ENCODE measurements at regions not wholly inside any gene's neighbourhood (a gene's known extent, or its start where the extent isn't known, plus 50 kb on each side); places are given as distances from the start of the nearest gene placed in this dataset.
"Not testable (repeated sequence)": the region's sequence is repeated elsewhere in the genome, so short reads cannot be mapped to it uniquely, and the experiment has no call there.

DNA sequence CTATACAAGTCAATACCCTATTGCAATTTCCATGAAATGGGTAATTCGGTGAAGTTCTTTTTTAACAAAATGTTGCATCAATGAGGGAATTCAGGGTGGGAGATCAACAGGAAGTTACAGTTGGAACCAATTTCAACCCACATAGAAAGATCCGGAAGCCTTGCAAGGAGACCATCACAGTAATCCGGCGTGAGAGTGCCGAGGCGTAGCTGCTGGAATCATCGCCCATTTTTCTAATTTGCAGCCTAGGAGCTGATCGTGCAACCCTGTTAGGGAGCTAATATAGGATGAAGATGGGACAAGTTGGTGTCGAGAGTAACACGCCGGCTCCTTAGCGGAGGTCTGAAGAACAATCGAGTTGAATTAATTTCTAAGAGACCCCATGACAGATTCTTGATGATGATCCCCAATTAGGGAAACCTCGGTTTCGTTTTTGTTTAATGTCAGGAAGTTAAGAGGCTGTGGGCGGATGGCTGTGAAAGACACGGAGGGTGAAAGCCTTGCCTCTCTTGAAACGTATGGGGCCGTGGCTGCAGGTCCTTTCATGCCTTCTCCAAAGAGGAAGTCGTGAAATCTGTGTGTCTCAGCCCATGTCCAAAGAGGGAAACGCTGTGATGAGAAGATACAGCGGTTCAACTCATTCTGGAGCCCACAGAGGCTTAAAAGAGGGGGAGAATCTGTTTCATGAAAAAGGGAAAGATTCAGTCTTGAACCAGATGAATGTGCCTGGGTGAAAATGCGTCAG lies 51.2 kb upstream of the CARD11 start:
- no peak for DNase-seq

DNA sequence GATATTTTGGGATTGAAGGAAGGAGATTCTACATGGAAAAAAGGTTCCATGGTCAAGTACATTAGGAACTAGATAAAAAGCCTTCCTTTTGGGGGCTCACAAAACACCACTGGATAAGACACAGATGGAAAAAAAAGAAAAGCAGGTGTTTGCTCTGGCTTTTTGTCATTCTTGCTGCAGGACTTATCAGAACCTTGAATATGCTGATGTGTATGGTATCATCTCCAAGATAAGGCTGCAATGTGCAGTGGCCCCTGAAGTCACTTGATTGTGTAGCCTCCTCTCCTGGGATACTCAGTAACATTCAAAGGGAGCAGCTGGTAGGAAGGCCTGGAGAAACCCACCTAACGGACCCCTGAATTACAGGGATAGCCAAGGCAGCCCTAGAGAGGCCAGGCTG lies 54.1 kb upstream of the CARD11 start:
- DNase-seq: no peak

GRCh38 chr7:3102159-3102558 lies 58.5 kb upstream of the CARD11 start:
- DNase-seq: no peak

DNA sequence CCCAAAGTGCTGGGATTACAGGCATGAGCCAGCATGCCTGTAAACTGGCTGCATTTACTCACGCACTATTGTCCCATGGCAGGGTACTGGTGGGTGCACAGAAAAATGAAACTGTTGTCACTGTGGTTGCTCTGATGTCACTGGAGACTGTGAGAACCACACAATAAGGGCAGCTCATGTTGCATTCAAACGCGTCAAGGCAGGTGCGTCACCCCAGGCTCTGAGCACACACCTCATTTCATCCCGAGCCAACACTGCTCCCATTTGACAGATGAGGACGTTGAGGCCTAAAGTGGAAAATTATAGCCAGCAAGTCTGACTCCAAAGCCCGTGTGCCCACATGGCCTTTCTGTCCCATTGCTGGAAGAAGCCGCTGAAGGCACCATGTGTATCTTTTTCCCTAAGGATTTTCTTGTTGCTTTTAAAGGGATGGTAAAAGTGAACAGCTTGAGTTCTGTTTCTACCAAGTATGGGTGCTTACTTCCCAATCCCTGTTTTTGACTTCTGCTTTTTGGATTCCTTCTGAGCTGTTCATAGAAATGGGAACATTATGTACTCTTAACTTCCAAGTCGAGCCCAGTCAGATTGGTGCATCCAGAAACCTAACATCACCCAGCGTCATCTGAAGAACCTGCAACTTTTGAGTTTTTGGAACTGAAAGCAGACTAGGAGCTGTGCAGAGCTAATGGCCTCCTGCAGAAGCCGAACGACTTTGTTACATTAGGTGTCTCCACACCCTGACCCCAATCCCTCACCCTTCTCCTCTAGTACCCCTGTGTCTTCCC lies 60.1 kb upstream of the CARD11 start:
- no peak for DNase-seq

- no peak for DNase-seq
Measured at GRCh38 chr7:3105856-3106255, 62.2 kb upstream of the CARD11 start.

DNA sequence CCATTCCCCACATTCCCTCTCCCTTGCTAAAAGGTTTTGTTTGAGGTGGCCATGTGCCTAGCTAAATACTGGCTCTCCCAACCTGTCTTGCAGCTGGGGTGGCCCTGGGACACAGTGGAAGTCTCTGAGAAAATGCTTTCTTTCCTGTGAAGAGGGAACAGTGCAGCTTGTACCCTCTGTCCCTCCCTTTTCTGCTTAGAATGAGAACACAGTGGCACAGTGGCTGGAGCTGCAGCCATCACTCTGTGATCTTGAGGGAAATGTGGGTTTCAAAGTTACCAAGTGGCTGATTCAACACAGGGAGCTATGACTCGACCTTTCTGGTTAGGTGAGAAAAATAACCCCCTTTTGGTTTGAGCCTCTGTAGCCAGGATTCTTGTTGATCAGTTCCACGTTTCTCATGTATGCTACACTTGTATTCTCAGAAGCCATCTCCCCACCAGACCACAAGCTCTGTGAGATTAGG lies 62.7 kb upstream of the CARD11 start:
- no peak for DNase-seq

DNA sequence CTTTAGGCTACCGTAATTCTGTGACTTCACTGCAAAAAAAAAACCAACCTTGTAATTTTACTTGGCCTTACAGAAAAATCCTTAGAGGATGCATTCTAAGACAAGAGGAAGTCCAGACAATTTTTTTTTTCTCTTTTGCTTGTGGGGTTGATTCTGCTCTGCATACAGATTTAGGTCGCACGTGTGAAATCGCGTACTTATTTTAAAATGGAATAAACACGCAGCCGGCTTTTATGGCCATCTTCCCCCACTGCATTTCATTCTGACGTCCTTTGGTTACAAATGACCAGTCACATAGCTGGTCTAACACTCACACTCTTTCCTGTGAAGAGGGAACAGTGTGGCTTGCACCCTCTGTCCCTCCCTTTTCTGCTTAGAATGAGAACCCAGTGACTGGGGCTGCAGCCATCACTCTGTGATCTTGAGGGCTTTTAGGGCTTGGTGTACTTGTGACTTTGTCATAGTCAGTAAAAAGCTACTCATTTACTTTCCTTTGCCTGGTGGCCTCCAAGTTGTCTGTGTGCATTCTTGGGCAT lies 63.6 kb upstream of the CARD11 start:
- no peak for DNase-seq

DNA sequence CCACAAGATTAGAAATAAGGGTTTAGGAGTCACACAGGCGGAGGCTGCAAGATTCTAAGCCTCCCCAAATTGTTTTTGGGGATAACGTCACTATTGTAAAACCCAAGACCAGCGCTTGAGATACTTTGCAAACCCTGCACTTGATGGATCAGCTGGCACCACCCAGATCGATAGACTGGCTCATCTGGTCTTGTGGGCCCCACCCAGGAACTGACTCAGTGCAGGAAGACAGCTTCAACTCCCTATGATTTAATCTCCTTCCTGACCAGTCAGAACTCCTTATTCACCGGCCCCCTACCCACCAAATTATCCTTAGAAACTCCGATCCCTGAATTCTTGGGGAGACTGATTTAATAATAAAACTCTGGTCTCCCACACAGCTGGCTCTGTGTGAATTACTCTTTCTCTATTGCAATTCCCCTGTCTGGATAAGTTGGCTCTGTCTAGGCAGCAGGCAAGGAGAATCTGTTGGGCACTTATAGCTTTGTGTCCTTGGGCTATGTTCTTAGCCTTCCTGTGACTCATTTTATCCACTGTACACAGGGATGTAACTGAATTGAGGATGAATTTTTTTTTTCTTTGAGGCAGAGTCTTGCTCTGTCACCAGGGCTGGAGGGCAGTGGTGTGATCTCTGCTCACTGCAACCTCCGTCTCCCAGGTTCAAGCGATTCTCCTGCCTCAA lies 64.4 kb upstream of the CARD11 start:
- no peak for DNase-seq

DNA sequence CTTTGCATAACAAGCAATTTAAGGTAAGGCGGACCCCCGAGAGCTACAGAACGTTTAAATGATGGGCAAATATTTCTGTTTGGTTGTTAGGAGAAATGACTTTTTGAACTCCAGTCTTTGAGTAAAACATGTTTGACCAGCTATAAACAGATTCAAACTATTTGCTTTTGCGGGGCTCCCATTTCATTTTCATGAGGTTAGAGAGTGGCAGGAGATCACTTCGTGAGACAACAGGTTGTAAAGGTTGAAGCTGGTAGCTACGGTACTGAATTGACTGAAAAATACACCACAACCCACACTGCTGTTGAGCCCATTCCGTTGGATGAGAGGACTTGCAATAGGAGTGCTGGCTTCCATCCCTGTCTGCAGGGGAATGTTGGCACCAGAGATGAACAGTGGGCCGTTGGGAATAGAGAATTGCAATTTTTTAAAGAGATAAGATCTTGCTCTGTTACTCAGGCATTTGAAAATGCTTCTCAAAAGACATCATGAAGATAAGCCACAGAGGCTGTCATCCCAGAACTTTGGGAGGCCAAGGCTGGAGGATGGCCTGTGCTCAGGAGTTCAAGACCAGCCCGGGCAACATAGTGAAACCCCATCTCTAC lies 65.7 kb upstream of the CARD11 start:
- DNase-seq: no peak

GRCh38 chr7:3112479-3113134 lies 68.9 kb upstream of the CARD11 start:
- DNase-seq: no peak

GRCh38 chr7:3114917-3115316 lies 71.2 kb upstream of the CARD11 start:
- no peak for DNase-seq

DNA sequence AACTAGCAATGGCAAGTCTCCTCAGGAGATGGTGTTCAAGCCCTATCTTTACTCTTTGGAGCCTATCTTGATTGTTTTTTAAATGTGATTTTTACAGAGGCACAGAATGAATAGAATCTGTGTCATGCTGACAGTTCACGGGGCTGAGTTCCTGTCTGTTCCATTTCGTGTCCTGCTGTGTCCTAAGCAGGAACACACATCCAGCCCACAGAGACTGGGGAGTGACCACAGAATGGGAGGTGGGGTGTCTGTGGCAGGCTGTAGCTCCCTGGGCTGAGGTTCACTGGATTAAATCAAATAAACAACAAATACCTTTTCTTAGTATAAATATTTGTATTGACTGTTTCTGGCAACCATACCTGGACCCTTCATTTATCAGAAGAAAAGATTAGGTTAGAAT lies 73.4 kb upstream of the CARD11 start:
- no peak for DNase-seq

- DNase-seq: no peak
Measured at GRCh38 chr7:3117488-3118231, 74.0 kb upstream of the CARD11 start.

GRCh38 chr7:3119352-3119927 lies 75.8 kb upstream of the CARD11 start:
- DNase-seq: not testable (repeated sequence)

- DNase-seq: no peak
Measured at GRCh38 chr7:3119963-3120362, 76.3 kb upstream of the CARD11 start.

GRCh38 chr7:3120513-3120912 lies 76.8 kb upstream of the CARD11 start:
- no peak for DNase-seq

DNA sequence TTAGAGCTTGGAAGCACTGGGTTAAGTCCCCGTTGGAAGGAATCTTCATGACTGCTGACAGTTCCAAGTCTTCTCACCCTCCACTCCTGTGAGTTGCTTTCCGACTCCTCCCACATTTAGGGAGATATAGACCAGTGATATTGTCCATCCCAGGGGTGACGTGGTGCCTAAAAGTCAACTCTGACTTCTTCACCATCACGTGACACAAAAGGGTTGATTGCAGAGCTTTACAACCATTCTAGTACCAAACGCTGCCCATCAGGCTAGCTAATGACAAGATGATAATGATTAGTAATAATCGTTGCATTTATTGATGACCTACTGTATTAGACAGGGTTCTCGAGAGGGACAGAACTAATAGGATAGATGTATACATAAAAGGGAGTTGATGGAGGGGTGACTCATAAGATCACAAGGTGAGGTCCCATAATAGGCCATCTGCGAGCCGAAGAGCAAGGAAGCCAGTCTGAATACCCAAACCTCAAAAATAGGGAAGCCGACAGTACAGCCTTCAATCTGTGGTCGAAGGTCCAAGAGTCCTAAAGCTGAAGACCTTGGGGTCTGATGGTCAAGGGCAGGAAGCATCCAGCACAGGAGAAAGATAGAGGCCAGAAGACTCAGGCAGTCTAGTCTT lies 85.3 kb upstream of the CARD11 start:
- DNase-seq: no peak

DNA sequence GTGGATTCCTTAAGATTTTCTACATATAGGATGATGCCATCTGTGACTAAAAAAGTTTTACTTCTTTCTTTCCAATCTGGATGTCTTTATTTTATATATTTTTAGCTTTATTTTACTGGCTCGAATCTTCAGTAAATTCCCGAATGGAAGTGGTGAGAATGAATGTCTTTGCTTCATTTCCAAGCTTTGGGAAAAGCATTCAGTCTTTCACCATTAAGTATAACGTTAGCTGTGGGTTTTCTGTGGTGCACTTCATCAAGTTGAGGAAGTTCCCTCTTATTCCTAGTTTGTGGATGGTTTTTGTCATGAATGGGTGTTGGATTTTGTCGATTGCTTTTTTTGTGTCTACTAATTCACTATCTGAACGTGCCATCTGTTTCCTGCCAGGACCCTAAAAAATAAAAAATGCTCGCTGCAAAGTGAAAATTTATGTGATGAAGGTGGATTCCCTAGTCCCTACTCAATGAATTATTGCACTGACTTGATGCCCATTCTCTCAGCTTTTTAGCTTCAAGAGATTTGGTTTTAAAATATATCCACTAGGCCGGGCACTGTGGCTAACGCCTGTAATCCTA lies 90.2 kb upstream of the CARD11 start:
- DNase-seq: no peak

DNA sequence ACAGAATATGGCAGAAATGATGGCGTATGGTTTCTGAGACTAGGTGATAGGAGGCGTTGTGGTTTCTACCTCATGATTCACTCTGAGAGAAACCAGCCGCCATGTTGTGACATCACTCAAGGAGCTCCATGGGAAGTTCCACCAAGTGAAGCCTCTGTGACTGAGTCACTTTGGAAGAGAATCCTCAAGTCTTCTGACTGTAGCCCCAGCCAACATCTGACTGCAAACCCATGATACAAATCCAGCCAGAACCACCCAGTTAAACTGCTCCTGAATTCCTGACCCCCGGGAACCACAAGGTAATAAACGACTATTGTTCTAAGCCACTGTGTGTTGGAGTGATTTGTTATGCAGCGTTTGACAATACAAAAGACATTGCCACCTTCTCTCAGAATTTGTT lies 91.1 kb upstream of the CARD11 start:
- no peak for DNase-seq

DNA sequence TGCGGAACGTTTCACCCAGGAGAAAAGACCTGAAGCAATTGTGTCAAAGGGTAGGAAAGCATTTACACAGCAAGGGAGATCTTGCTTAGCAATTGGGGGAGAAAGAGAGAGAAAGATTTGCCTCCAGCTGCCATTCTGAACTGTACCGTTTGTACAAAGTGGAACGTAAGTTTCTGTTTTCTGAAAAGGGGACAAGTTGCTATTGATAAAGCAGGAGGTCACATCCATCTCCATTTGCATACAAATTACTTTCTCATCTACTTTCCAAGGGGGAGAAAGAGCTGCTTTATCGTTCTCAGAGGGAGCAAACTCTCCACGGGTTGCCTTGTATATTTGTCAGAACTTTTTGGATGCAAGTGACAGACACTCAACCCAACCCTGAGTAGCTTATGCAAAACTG lies 92.0 kb upstream of the CARD11 start:
- DNase-seq: no peak

- no peak for DNase-seq
Measured at GRCh38 chr7:3138206-3138605, 94.5 kb upstream of the CARD11 start.

All from fibroblast of skin of right quadriceps (primary cell).